GM12874 (cell line): ENCODE measurements at regions not wholly inside any gene's neighbourhood (a gene's known extent, or its start where the extent isn't known, plus 50 kb on each side); places are given as distances from the start of the nearest gene placed in this dataset.

Experiments used
- CTCF ChIP-seq: IDR thresholded peaks from 2 replicates; pipeline ENCODE4 v1.5.1; 2011; ENCODE audit warnings: low read depth, mild to moderate bottlenecking, control low read depth, low read length, moderate library complexity; ENCODE audit not compliant: insufficient read depth

- no peak for TF ChIP-seq CTCF
These were observed 81.3 kb upstream of the MAP3K7 start for GRCh38 chr6:90668141-90668540.

- no peak for TF ChIP-seq CTCF
These were observed 77.0 kb upstream of the MAP3K7 start for GRCh38 chr6:90663873-90664272.

- no peak for TF ChIP-seq CTCF
These were observed 76.2 kb upstream of the MAP3K7 start for GRCh38 chr6:90663106-90663505.

- no peak for TF ChIP-seq CTCF
These were observed 74.1 kb upstream of the MAP3K7 start for GRCh38 chr6:90660931-90661330.

GRCh38 chr6:90658497-90658896 lies 71.6 kb upstream of the MAP3K7 start:
- TF ChIP-seq CTCF, result no peak

GRCh38 chr6:90656325-90656724 lies 69.5 kb upstream of the MAP3K7 start:
- no peak for TF ChIP-seq CTCF

GRCh38 chr6:90654806-90655205 lies 67.9 kb upstream of the MAP3K7 start:
- TF ChIP-seq CTCF, result no peak

- TF ChIP-seq CTCF, result no peak
These were observed 67.3 kb upstream of the MAP3K7 start for GRCh38 chr6:90654166-90654565.
